ENCODE measurements at regions not wholly inside any gene's neighbourhood (a gene's known extent, or its start where the extent isn't known, plus 50 kb on each side); places are given as distances from the start of the nearest gene placed in this dataset.

DNA sequence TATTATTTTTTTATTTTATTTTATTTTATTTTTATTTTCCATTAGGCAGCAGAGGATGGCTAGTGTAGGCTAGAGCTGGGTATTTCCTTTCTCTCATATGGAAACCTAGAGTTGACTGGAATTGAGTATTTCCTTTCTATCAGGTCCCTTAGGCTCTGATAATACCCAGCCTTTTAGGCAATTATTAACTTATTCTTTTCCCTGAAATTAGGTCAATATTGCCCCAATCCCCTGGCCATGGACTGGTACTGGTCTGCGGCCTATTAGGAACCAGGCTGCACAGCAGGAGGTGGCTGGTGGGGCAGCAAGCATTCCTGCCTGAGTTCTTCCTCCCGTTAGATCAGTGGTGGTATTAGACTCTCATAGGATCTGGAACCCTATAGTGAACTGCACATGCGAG lies 632.2 kb downstream of the TENT5A start:
- TF ChIP-seq POLR2AphosphoS5 (IDR thresholded peaks at IDR 0.05; ENCODE audit: low read depth, low read length) (no peak), SIN3A (IDR thresholded peaks at IDR 0.05; ENCODE audit: borderline replicate concordance, insufficient read depth, low read length) (no peak)

All from PFSK-1 (cell line).